ENCODE measurements at regions not wholly inside any gene's neighbourhood (a gene's known extent, or its start where the extent isn't known, plus 50 kb on each side); places are given as distances from the start of the nearest gene placed in this dataset.
A peak's percentile ranks its signal among the peaks of the same experiment; 100 is the strongest.

DNA sequence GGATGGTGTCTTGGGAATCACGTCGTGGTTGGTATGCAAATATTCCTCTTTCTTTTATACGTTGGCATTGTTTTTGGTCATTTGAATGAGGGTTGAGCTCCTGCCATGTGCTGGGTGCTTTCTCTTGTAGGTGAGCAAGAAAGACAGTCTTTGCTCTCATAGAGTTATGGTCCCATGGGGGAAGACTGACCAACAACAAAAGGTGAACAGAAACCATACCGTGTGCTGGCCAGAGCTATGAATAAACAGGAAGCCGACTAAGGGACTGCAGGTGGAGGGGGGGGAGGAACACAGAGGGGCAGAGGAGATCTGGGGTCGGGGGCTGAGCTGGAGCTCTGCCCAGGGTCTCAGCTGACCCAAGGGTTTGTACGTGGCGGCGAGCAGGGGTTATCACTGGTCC, 245.3 kb downstream of the CTTN start:
- TF ChIP-seq POLR2A (IDR thresholded peaks at IDR 0.05; ENCODE audit: low read depth, low read length): no peak
- no peak for FAIRE-seq
- DNase-seq (ENCODE audit: insufficient read length, low spot score): no peak

DNA sequence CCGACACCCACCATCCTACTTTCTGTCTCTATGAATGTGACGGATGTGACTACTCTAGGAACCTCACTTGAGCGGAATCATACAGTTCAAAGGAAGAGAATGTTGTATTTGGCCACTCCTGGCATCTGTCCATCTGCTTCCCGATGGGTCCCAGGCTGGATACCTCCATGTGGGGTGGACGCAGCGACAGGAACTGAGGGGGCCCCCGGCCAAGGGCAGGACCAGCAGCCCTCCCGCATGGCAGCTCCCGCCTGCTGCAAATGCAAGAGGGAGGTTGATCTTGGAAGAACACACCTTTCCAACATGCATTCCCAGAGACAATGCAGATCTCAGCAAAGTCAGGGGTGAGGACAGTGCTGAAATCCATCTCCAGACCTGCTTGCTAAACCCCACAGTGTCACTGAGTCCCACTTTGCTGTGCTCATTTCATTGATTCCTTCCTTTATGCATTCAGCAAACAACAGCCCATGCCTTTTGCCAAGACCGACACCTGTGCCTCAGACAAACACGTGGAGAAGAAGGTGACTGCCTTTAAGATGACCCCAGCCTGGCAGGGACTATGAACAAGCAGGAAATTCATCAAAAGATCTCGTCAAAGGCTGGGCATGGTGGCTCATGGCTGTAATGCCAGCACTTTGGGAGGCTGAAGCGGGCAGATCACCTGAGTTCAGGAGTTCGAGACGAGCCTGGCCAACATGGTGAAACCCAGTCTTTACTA, 246.2 kb downstream of the CTTN start:
- DNase-seq (ENCODE audit: insufficient read length, low spot score) (no peak), FAIRE-seq (no peak)
- no peak for TF ChIP-seq POLR2A (IDR thresholded peaks at IDR 0.05; ENCODE audit: low read depth, low read length)

DNA sequence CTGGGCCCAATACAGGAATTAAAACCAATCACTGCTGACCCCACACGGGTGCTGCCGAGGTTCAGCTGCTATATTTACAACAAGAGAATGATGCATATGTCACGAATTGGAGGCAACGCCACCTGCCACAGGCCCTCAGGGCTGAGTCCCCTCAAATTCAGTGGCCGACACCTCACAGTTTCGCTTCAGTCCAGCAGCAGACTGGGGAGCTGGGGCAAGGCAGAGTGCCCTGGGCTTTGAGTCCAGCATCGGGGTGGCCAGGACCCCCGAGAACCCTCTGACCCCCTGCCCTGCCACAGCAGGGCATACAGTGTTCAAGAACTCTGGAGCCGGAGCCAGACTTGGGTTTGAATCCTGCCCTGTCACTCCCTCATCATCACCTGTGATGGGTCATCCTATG, 247.2 kb downstream of the CTTN start:
- no peak for DNase-seq (ENCODE audit: insufficient read length, low spot score)
- no peak for FAIRE-seq
- TF ChIP-seq POLR2A (IDR thresholded peaks at IDR 0.05; ENCODE audit: low read depth, low read length): no peak

GRCh38 chr11:70646272-70647049, 248.1 kb downstream of the CTTN start:
- FAIRE-seq: no peak
- no peak for TF ChIP-seq POLR2A (IDR thresholded peaks at IDR 0.05; ENCODE audit: low read depth, low read length)
- no peak for DNase-seq (ENCODE audit: insufficient read length, low spot score)

DNA sequence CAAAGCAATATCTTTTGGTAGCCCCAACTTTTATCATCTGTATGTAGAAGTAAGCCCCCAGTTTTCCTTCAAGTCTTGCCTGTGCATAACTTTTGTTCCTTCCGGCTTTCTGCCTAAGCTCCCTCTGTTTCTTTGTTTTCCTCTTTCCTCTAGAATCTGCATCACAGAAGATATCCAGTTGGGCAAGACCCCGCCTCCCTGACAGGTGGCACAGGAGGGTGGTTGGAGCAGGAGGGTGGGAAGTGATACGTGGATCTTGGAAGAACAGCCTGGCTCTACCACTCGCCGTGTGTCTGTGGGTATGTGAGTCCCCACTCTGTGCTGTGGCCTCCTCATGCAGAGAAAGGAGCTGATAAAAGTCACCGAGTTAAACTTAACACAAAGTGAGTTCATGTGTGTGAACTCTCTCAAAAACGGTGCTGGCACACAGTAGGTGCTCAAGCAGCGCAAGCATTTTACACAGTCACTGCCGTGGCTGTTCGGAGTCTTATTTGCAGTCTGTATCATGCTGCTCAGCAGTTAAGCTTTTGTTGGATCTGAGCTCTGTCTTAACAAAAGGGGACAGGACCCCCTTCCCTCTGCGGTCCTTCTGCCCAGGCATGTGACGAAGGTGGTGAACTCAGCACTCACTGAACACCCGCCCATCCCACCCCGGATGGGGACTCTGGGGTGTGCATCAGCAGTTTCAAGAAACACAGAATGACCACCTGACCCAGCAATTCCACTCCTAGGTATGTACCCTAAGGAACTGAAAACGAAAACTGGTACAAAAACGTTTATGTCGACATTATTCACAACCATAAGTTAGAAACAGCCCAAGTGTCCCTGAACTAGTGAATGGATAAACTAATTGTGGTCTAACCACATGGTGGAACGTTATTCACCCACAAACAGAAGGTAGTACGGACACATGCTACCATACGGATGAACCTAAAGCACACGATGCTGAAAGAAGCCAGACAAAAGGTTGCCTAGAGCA, 249.1 kb downstream of the CTTN start:
- no peak for FAIRE-seq
- DNase-seq (ENCODE audit: insufficient read length, low spot score): no peak
- no peak for TF ChIP-seq POLR2A (IDR thresholded peaks at IDR 0.05; ENCODE audit: low read depth, low read length)

DNA sequence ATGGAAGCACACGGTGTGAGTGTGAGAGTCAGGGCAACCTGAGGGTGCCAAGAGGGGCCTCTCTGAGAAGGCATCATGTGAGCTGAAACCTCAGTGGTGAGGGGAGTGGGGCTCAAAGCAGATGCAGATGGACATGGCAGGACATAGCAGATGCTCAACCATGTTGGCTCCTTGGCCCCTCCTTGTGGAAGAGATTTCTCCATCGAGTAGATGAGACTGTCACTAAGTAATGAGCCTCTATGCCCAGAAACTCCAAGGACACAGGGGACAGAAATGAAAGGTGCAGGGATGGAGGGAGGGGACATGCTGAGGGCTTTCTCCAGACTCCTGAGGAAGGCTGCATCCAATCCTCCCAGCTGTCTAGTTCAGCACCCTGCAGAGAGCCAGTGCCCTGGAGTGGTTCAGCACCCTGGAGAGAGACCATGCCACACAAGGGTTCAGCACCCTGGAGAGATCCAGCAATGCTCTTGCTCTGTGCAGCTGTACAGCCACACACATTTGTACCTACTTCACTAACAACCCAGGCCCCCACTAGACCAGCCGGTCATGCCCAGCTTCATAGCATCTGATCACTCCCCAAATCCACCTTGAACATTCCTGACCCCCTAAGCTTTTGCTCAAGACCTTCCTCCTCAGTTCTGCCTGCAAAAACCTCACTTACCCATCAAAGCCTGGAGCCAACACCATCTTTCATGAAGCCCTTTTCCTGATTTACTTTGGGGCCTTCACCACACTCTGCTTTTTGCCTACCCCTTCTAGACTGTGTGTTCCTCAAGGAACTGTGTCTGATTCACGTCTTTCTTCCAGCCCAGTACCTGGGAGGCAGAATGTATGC, 252.0 kb downstream of the CTTN start:
- no peak for FAIRE-seq
- peak; percentile 71 for DNase-seq (ENCODE audit: insufficient read length, low spot score)
- no peak for TF ChIP-seq POLR2A (IDR thresholded peaks at IDR 0.05; ENCODE audit: low read depth, low read length)

DNA sequence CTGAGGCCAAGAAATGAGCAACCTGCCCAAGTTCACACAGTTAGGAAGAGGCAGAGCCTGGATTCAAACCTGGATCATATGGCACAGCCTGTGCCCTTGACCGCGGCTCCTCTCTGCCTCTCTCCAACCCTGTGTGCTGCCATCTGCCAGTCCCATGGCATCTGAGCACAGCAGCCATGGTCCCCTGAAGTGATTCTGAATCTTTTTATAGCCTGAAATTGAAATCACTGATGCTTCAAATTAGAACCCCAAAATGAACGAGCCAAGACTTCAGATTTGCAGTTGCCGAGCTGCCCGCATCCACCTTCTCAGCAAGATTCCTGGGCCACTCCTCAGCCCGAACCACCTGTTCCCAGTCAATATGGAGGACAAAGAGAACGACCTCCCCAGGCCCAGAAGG, 252.7 kb downstream of the CTTN start:
- no peak for TF ChIP-seq POLR2A (IDR thresholded peaks at IDR 0.05; ENCODE audit: low read depth, low read length)
- DNase-seq (ENCODE audit: insufficient read length, low spot score) (no peak), FAIRE-seq (no peak)

GRCh38 chr11:70654016-70654415, 255.7 kb downstream of the CTTN start:
- DNase-seq (ENCODE audit: insufficient read length, low spot score): no peak
- FAIRE-seq: no peak
- TF ChIP-seq POLR2A (IDR thresholded peaks at IDR 0.05; ENCODE audit: low read depth, low read length): no peak

DNA sequence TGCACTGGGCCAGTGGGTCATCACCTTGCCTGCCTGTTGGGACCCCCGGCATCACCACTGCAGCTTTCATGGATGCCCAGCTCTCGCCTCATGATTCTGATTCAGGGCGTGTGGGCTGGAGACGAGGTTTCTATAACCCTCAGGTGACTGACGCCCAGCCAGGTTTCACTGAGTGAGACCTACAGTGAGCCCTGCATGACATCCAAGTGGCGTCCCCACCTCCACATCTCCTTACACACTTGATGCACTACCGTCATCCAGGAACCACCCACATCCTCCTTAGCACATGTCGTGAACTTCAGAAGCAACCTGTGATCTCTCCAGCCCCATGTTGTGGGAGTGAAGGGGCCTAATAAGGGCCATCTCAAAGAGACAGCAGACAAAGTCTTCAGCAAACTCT, 257.5 kb downstream of the CTTN start:
- TF ChIP-seq POLR2A (IDR thresholded peaks at IDR 0.05; ENCODE audit: low read depth, low read length): no peak
- FAIRE-seq: no peak

DNA sequence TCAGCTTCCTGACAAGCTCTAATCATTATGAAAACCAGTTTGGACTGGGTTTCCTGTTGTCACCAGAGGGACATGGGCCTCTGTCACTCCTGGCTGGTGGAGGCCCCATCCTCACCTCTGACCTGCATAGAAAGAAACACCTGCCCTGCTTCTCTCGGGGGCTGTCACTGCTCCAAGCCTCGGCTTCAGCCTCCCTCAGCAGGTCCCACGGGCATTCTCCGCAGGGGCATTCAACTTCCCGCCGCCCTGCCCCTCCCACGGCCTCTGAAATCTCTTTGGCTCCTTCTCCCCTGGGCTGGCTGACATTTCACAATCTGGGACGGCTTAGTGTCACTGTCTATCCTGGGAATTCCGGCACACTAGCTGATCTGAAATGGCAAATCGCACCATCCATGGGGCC, 257.9 kb downstream of the CTTN start:
- FAIRE-seq: no peak
- TF ChIP-seq POLR2A (IDR thresholded peaks at IDR 0.05; ENCODE audit: low read depth, low read length): no peak

More for the DNA sequence above, 257.5 kb downstream of the CTTN start:
- DNase-seq (ENCODE audit: insufficient read length, low spot score): no peak

GRCh38 chr11:70660059-70660888, 261.9 kb downstream of the CTTN start:
- no peak for TF ChIP-seq POLR2A (IDR thresholded peaks at IDR 0.05; ENCODE audit: low read depth, low read length)
- FAIRE-seq (no peak), DNase-seq (ENCODE audit: insufficient read length, low spot score) (no peak)

More for the DNA sequence above, 257.9 kb downstream of the CTTN start:
- DNase-seq (ENCODE audit: insufficient read length, low spot score): no peak

GRCh38 chr11:70660889-70661197, 262.5 kb downstream of the CTTN start:
- no peak for FAIRE-seq
- DNase-seq (ENCODE audit: insufficient read length, low spot score): no peak
- TF ChIP-seq POLR2A (IDR thresholded peaks at IDR 0.05; ENCODE audit: low read depth, low read length): no peak
